ENCODE measurements at regions not wholly inside any gene's neighbourhood (a gene's known extent, or its start where the extent isn't known, plus 50 kb on each side); places are given as distances from the start of the nearest gene placed in this dataset.
"Not testable (repeated sequence)": the region's sequence is repeated elsewhere in the genome, so short reads cannot be mapped to it uniquely, and the experiment has no call there.

- DNase-seq (ENCODE audit: low spot score) = no peak
These were observed 64.0 kb downstream of the EBNA1BP2 start for GRCh38 chr1:43108080-43108479.

GRCh38 chr1:43107664-43108063 is 64.4 kb downstream of the EBNA1BP2 start:
- no peak for DNase-seq (ENCODE audit: low spot score)

GRCh38 chr1:43104027-43104763 is 67.9 kb downstream of the EBNA1BP2 start:
- DNase-seq (ENCODE audit: low spot score) = no peak

GRCh38 chr1:43101061-43101460 is 71.0 kb downstream of the EBNA1BP2 start:
- no peak for DNase-seq (ENCODE audit: low spot score)

- DNase-seq (ENCODE audit: low spot score) = no peak
These were observed 73.9 kb downstream of the EBNA1BP2 start for GRCh38 chr1:43098200-43098599.

GRCh38 chr1:43096528-43096927 is 75.6 kb downstream of the EBNA1BP2 start:
- DNase-seq (ENCODE audit: low spot score) = not testable (repeated sequence)

GRCh38 chr1:43090812-43091211 is 81.3 kb downstream of the EBNA1BP2 start:
- not testable (repeated sequence) for DNase-seq (ENCODE audit: low spot score)

- DNase-seq (ENCODE audit: low spot score) = not testable (repeated sequence)
These were observed 81.9 kb downstream of the EBNA1BP2 start for GRCh38 chr1:43090157-43090556.

- no peak for DNase-seq (ENCODE audit: low spot score)
These were observed 88.7 kb downstream of the EBNA1BP2 start for GRCh38 chr1:43083375-43083891.

- DNase-seq (ENCODE audit: low spot score) = no peak
These were observed 89.3 kb downstream of the EBNA1BP2 start for GRCh38 chr1:43082740-43083139.

- no peak for DNase-seq (ENCODE audit: low spot score)
These were observed 94.8 kb downstream of the EBNA1BP2 start for GRCh38 chr1:43077273-43077672.

- DNase-seq (ENCODE audit: low spot score) = no peak
These were observed 97.4 kb downstream of the EBNA1BP2 start for GRCh38 chr1:43074709-43075108.

GRCh38 chr1:43074244-43074643 is 97.8 kb downstream of the EBNA1BP2 start:
- no peak for DNase-seq (ENCODE audit: low spot score)

GRCh38 chr1:43073490-43074230 is 98.4 kb downstream of the EBNA1BP2 start:
- peak; percentile 76 for DNase-seq (ENCODE audit: low spot score)

GRCh38 chr1:43072314-43072713 is 99.8 kb downstream of the EBNA1BP2 start:
- DNase-seq (ENCODE audit: low spot score) = no peak

- DNase-seq (ENCODE audit: low spot score) = no peak
These were observed 100.8 kb downstream of the EBNA1BP2 start for GRCh38 chr1:43071241-43071640.

- DNase-seq (ENCODE audit: low spot score) = no peak
These were observed 102.5 kb downstream of the EBNA1BP2 start for GRCh38 chr1:43069461-43070050.

- no peak for DNase-seq (ENCODE audit: low spot score)
These were observed 103.2 kb downstream of the EBNA1BP2 start for GRCh38 chr1:43068911-43069310.

GRCh38 chr1:43067977-43068751 is 103.9 kb downstream of the EBNA1BP2 start:
- DNase-seq (ENCODE audit: low spot score) = no peak

GRCh38 chr1:43067233-43067745 is 104.8 kb downstream of the EBNA1BP2 start:
- no peak for DNase-seq (ENCODE audit: low spot score)

GRCh38 chr1:43066578-43066977 is 105.5 kb downstream of the EBNA1BP2 start:
- no peak for DNase-seq (ENCODE audit: low spot score)
